Activated naive CD4-positive, alpha-beta T cell treated with anti-CD3 and anti-CD28 coated beads, Interleukin-2, amount 10 ng/mL, durations not matched to agents 7 days and 5 days (primary cell): ENCODE measurements at regions not wholly inside any gene's neighbourhood (a gene's known extent, or its start where the extent isn't known, plus 50 kb on each side); places are given as distances from the start of the nearest gene placed in this dataset.

ENCODE experiments used
- CTCF ChIA-PET: fragments of 350-600 bp; sonication (Branson Sonifier 250); formaldehyde crosslinking; loops from one replicate; lab custom pipeline; 2021; ENCODE audit warnings: antibody characterized with exemption; lab: Charles Lee
- DNase-seq: peaks from one replicate; pipeline ENCODE4 v3.0.0-alpha.2; 2020
- H3K27ac Mint-ChIP-seq: one replicate; pipeline ENCODE4 v1.8.0; 2021; ENCODE audit warnings: mild to moderate bottlenecking, moderate library complexity, mixed read lengths
- H3K27me3 Mint-ChIP-seq: one replicate; pipeline ENCODE4 v1.8.0; 2021; ENCODE audit warnings: mild to moderate bottlenecking, mixed read lengths
- H3K36me3 Mint-ChIP-seq: one replicate; pipeline ENCODE4 v1.8.0; 2021; ENCODE audit warnings: mixed read lengths
- H3K4me1 Mint-ChIP-seq: one replicate; pipeline ENCODE4 v1.8.0; 2021; ENCODE audit warnings: mixed read lengths
- H3K4me3 Mint-ChIP-seq: one replicate; pipeline ENCODE4 v1.8.0; 2021; ENCODE audit warnings: mild to moderate bottlenecking, moderate library complexity, mixed read lengths
- H3K9me3 Mint-ChIP-seq: one replicate; pipeline ENCODE4 v1.8.0; 2021; ENCODE audit warnings: mixed read lengths

DNA sequence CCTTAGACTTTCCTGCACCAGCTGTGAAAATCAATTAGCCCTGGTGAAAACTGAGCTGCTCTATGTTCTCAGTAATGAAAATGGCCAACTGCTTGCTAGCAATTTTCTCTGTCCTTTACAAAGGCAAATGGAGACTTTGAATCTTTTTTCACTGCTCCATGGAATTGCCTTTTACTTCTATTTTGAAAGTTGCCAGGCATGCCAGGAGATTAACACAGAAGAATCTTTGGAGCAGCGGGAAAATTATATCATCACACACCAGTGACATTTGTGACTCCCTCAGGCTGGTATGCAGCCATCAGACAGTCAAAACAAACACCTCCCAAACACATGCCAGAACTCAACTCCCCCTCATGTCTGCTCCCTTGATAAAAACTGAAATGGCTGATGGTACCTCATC lies 872.0 kb upstream of the FLRT2 start:
- no peaks in the 10 kb centered on the region for H3K4me1 Mint-ChIP-seq
- no peak for DNase-seq
- no peaks in the 10 kb centered on the region for H3K36me3 Mint-ChIP-seq
- no peaks in the 10 kb centered on the region for H3K27me3 Mint-ChIP-seq
- H3K4me3 Mint-ChIP-seq = no peak overlapping the region
- H3K27ac Mint-ChIP-seq = no peak overlapping the region
- CTCF ChIA-PET = no interaction called here
- peaks cover 18% of the 10 kb centered on the region for H3K9me3 Mint-ChIP-seq

DNA sequence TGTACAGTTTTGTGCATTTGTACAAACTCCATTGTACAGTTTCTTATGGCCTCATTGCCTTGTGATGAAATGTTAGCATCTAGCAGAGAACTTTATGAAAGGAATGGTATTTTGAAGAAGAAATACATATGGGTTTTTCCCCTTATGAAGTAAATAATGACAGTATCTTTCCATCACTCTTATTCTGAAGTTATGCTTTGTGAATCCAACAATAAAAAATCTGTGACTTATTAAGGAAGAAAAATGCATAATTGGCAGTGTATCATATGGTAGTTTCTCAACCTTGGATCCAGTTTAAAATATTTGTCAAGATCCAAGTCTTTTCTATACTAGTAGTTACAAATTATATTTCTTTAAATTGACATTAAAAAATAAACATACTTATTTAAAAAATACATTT lies 859.1 kb upstream of the FLRT2 start:
- Mint-ChIP-seq H3K36me3 (no peaks in the 10 kb centered on the region), H3K4me1 (no peaks in the 10 kb centered on the region), H3K27me3 (no peaks in the 10 kb centered on the region), H3K4me3 (no peak overlapping the region), H3K9me3 (peaks cover 9% of the 10 kb centered on the region), H3K27ac (no peak overlapping the region)
- DNase-seq = no peak
- CTCF ChIA-PET = no interaction called here

DNA sequence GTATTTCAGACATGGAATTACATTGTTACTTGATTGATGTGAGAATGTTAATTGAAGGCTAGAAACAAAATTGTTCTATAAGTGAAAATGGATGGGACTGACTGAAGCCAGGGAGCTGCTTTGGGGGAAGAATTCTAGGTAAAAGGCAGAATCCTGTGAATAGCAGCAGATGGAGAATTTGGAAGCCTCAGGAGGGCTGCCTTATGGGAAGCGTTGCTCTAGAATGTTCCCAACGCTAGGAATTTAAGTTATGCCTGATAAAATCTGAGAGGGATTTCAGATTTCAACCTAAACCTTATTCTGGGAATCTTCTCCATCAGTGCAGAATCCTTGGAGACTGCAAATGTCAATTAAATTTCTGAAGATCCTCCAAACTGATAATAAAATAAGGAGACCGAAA lies 858.2 kb upstream of the FLRT2 start:
- no peaks in the 10 kb centered on the region for H3K36me3 Mint-ChIP-seq
- CTCF ChIA-PET = no interaction called here
- no peaks in the 10 kb centered on the region for H3K27me3 Mint-ChIP-seq
- no peak overlapping the region for H3K27ac Mint-ChIP-seq
- H3K4me1 Mint-ChIP-seq = no peaks in the 10 kb centered on the region
- peaks cover 7% of the 10 kb centered on the region for H3K9me3 Mint-ChIP-seq
- DNase-seq = no peak
- no peak overlapping the region for H3K4me3 Mint-ChIP-seq

DNA sequence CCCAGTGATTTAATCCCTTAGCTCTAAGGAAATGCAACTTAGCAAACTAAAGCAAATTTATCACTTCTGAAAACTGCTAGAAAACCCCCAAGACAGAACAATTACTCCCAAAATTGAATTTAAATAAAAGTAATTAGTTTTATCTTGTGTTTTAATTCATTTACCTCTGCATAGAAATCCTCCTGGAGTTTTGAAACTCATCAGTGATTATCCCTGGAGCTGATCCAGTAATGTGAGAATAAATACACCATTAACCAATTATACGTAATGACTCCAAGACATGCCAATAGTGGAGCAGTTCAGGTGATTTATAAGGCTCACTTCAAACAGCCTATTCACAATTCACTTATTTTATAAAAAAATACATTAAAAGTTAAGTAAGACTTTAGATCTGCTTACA lies 855.3 kb upstream of the FLRT2 start:
- Mint-ChIP-seq H3K4me1 (no peaks in the 10 kb centered on the region), H3K27ac (no peak overlapping the region), H3K9me3 (peaks cover 4% of the 10 kb centered on the region), H3K36me3 (no peaks in the 10 kb centered on the region), H3K27me3 (no peaks in the 10 kb centered on the region), H3K4me3 (no peak overlapping the region)
- CTCF ChIA-PET = no interaction called here
- no peak for DNase-seq

DNA sequence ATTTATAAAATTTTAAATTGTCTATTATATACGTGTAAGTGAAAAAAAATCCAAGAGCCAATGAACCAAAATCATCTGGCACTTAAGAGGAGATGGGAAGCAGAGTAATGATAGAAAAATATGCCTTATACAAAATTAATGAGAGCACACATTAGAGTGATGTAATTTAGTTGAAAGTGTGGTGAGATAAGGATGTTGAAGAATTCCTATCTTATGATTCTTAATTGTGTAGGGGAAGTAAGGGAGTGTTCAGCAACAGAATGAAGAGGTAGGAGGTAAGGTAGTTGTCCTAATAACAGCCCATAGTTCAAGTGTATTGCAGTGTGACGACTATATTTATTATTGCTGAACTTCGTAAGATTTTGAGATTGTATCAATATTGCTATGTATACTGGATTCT lies 843.4 kb upstream of the FLRT2 start:
- Mint-ChIP-seq H3K4me1 (no peaks in the 10 kb centered on the region), H3K36me3 (no peaks in the 10 kb centered on the region), H3K27me3 (no peaks in the 10 kb centered on the region), H3K27ac (no peak overlapping the region), H3K9me3 (peaks cover 16% of the 10 kb centered on the region), H3K4me3 (no peak overlapping the region)
- DNase-seq = no peak
- CTCF ChIA-PET = no interaction called here

DNA sequence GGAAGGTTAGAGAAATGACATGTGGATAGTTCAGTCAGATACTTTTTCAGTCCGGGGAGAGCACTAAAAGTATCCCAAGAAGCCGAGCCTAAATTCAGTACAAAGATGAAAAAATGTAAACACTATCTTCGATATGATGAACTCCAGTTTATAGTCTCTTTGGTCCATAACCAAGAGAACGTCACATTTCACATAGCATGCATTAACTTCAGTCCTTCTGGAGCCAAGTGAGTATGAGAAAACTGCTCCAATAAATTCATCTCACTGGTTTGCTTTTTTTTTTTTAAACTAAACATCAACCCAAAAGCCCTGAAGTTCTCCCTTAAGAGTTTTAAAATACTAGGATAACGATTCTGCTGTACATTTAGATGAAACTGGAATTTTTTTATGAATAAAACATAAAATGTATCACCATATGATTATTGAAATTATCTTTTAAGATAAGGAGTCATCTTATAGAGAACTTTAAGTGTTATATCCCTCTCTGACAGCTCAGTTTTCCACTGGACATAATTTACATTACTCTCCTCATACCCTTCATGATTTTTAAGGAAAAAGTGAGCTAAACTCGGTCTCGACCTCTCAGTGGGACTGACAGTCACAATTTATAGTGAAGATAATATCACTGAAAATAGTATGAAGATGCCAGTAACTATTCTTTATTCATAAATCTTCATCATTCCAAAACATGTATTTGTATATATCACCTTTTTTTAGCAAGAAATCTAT lies 841.5 kb upstream of the FLRT2 start:
- no peaks in the 10 kb centered on the region for H3K27me3 Mint-ChIP-seq
- CTCF ChIA-PET = no interaction called here

DNA sequence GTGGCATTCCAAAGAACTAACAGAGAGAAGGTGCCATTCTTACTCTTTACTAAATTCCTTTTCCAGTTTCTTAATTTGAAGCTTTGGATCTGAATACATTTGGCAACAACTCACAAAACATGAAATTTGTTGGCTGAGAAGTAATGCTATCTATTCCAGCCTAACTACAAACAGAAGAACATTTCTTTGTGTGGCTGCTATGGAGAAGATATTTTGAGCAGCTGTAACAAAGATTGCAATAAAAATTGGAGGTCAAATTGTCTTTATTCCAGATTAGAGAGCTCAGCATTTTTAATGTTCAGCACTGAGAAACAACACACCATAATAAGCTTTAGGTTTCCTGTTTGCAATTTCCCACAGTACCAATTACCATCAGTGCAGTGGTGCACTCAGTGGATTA lies 835.8 kb upstream of the FLRT2 start:
- Mint-ChIP-seq H3K27me3 (no peaks in the 10 kb centered on the region), H3K36me3 (no peaks in the 10 kb centered on the region), H3K9me3 (peaks cover 9% of the 10 kb centered on the region), H3K4me3 (no peak overlapping the region), H3K4me1 (no peaks in the 10 kb centered on the region), H3K27ac (no peak overlapping the region)
- no peak for DNase-seq
- CTCF ChIA-PET = no interaction called here

More for the DNA sequence above, 841.5 kb upstream of the FLRT2 start:
- Mint-ChIP-seq H3K36me3 (no peaks in the 10 kb centered on the region), H3K9me3 (peaks cover 16% of the 10 kb centered on the region), H3K4me3 (no peak overlapping the region), H3K27ac (no peak overlapping the region), H3K4me1 (no peaks in the 10 kb centered on the region)
- no peak for DNase-seq

DNA sequence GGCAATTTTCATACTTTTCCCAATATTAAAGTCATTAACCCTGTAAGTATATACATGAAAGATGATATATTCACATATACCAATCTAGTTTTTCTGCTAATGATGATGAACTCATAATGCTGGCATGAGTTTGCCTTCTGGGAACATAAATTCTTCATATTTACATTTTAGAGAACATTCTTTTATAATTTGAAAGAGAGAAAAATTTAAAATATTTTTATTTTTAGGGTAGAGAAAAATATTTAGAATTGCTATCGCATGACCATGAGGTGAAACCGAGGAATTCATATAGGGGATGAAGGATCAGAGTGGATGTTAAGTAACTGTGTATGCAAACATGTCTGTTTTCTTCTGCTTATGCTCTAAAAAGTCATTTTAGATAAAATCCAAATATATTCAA lies 825.3 kb upstream of the FLRT2 start:
- peaks cover 1% of the 10 kb centered on the region for H3K9me3 Mint-ChIP-seq
- H3K4me3 Mint-ChIP-seq = no peak overlapping the region
- no peak for DNase-seq
- no peaks in the 10 kb centered on the region for H3K27me3 Mint-ChIP-seq
- no peaks in the 10 kb centered on the region for H3K36me3 Mint-ChIP-seq
- CTCF ChIA-PET = no interaction called here
- H3K27ac Mint-ChIP-seq = no peak overlapping the region
- H3K4me1 Mint-ChIP-seq = no peaks in the 10 kb centered on the region

DNA sequence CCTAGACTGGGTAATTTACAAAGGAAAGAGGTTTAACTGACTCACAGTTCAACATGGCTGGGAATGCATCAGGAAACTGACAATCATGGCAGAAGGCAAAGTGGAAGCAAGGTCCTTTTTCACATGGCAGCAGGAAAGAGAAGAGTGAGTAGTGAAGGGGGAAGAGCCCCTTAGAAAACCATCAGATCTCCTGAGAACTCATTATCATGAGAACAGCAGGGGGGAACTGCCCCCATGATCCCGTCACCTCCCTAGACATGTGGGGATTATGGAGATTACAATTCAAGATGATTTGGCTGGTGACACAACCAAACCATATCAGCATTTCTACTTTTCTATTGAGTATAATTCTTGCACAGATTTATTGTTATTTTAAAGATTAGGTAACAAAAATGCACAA lies 822.1 kb upstream of the FLRT2 start:
- Mint-ChIP-seq H3K27me3 (no peaks in the 10 kb centered on the region), H3K4me1 (no peaks in the 10 kb centered on the region), H3K36me3 (no peaks in the 10 kb centered on the region), H3K9me3 (peaks cover 8% of the 10 kb centered on the region), H3K4me3 (no peak overlapping the region), H3K27ac (no peak overlapping the region)
- CTCF ChIA-PET = no interaction called here
- DNase-seq = no peak

DNA sequence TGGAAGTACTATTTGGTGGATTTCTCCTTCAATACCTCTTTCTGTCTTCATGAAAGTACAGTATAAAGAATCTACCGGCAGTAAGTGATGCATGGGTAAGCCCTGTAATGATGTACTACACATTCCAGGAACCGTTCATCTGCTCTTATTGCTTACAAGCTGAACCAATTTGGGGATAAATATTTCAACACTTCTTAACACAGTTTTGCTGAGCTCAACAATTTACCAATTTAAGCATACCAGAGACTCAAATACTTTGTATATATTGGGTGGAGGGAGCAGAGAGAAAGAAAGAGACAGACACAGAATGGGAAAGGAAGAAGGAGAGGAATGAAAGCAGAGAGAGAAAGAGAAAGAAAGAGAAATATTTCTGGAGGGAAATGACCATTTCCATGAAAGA lies 821.1 kb upstream of the FLRT2 start:
- H3K36me3 Mint-ChIP-seq = no peaks in the 10 kb centered on the region
- H3K27me3 Mint-ChIP-seq = no peaks in the 10 kb centered on the region
- H3K4me1 Mint-ChIP-seq = no peaks in the 10 kb centered on the region
- DNase-seq = no peak
- H3K9me3 Mint-ChIP-seq = peaks cover 8% of the 10 kb centered on the region
- no peak overlapping the region for H3K27ac Mint-ChIP-seq
- H3K4me3 Mint-ChIP-seq = no peak overlapping the region
- CTCF ChIA-PET = no interaction called here

DNA sequence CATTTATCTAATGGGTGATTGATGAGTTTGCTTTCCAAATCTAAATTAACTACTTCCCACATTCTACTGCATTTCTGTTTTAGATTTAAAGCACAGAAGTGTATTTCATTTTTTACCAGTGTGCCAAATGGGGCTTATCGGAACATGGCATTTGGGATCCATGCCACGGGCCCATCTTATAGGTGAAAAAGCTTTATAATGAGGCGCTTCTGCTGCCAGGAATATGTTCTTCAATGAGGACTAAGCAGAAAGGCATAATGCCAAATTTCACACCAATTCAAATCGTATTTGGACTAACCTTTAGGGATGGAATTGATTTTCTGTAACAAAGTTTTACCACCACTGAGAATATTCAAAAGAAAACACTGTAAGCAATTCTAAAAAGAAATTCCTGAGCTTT lies 803.5 kb upstream of the FLRT2 start:
- no peak overlapping the region for H3K4me3 Mint-ChIP-seq
- no peak for DNase-seq
- peaks cover 13% of the 10 kb centered on the region for H3K9me3 Mint-ChIP-seq
- H3K36me3 Mint-ChIP-seq = no peaks in the 10 kb centered on the region
- CTCF ChIA-PET = no interaction called here
- no peaks in the 10 kb centered on the region for H3K27me3 Mint-ChIP-seq
- no peaks in the 10 kb centered on the region for H3K4me1 Mint-ChIP-seq
- H3K27ac Mint-ChIP-seq = no peak overlapping the region

DNA sequence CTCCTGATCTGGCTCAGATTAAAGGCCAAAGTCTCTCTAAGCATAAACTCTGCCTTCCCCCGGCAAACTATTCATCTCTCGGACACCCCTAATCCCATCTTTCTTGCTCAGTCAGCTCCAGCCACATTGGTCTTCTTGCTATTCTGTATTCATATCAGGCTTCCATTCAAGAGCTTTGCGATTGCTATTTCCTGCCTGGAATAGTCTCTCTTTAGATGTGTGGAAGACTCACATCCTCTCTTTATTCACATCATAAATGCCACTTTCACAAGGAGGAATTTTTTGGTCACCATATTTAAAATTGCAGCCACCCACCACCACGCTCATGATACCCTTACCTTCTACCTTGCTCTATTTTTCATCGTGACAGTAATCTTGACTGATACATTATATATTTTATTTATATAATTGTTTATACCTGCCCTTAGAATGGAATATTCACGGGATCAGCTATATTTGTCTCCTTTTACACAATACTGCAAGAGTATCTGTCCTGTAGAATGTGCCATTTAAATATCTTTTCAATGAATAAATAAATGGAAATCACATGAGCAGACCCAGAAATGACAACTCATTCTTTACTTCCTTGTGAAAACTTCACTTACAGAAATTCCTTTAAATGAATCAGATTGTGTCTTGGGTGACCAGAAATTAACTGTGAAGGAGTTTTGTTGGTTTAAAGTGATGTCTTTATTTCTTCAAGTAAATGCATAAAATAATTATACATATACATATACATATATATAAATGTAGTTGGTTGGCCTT lies 780.6 kb upstream of the FLRT2 start:
- no peak overlapping the region for H3K27ac Mint-ChIP-seq
- H3K4me3 Mint-ChIP-seq = no peak overlapping the region
- no peaks in the 10 kb centered on the region for H3K36me3 Mint-ChIP-seq
- DNase-seq = no peak
- no peaks in the 10 kb centered on the region for H3K27me3 Mint-ChIP-seq
- CTCF ChIA-PET = no interaction called here
- no peaks in the 10 kb centered on the region for H3K4me1 Mint-ChIP-seq
- peaks cover 3% of the 10 kb centered on the region for H3K9me3 Mint-ChIP-seq

DNA sequence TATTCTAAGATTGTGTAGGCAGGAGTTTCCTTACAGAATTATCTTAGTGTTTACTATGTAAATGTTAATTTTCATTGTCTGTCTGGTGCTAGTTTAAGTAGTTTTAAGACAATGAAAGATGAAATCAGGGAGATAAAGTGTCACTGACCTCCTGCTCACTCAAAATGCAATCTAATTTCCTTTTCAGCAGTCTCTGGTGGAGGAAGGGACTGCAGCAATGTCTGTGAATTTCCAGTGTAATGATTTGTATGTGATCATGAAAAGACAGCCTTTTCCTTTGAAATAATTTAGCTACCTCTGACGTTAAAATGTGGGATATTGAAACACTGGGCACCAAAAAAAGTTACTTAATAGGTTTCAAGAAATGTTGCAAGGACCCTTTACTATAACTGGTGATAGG lies 779.7 kb upstream of the FLRT2 start:
- Mint-ChIP-seq H3K4me1 (no peaks in the 10 kb centered on the region), H3K27ac (no peak overlapping the region), H3K9me3 (peaks cover 3% of the 10 kb centered on the region), H3K4me3 (no peak overlapping the region), H3K27me3 (no peaks in the 10 kb centered on the region), H3K36me3 (no peaks in the 10 kb centered on the region)
- no peak for DNase-seq
- CTCF ChIA-PET = no interaction called here

DNA sequence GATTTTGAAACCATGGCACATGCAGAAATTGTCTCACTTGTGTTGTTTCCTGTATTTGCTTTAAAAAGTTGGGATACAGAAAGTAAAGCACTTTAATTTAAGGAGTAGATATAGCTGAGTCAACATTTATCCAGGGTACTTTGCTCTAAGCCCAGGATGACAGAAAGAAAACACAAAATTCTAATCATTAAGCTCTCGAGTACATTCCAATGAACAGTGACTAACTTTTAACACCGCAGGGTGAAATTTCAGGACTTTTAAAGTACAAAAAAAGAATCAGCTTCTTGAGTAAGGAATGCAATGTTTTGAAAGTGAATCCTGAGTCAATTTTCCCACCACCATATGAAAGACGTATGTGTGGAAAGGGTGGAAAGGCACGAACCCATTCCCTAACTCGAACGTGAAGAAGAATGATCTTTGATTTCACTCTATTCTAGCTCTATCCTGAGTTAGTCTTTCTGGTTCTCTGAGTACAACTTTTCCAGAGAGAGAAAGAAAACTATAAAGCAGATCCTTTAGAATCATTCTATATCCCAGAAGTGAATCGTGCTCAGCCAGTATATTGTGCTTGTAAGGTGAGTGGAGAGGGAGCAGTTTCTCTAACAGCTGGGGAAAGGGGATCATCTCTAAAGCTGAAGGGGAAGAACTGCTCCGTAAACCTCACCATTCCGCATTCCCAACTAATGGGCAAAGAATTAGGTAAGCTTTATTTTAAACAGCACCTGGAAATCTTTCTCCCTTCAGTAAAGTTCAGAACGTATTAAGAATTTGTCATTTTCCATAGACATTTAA lies 779.0 kb upstream of the FLRT2 start:
- Mint-ChIP-seq H3K36me3 (no peaks in the 10 kb centered on the region), H3K9me3 (peaks cover 3% of the 10 kb centered on the region), H3K4me3 (no peak overlapping the region), H3K27me3 (no peaks in the 10 kb centered on the region), H3K4me1 (no peaks in the 10 kb centered on the region), H3K27ac (no peak overlapping the region)
- no peak for DNase-seq
- CTCF ChIA-PET = no interaction called here

DNA sequence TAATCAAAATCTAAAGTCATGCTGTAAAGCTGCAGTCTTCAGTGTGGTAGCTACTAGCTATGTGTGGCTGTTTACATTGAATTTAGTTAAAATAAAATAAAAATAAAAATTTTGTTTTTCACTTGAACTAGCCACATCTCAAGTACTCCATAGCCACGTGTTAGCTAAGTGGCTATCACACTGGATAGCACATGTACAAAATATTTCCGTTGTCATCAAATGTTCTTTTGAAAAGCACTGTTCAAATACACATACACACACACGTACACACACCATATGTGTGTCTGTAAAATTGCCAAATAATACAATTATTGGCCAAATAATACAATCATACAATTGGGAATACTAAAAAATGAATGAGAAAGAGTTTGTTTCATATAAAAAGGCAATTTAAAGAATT lies 778.2 kb upstream of the FLRT2 start:
- Mint-ChIP-seq H3K27me3 (no peaks in the 10 kb centered on the region), H3K9me3 (peaks cover 3% of the 10 kb centered on the region), H3K4me1 (no peaks in the 10 kb centered on the region), H3K36me3 (no peaks in the 10 kb centered on the region), H3K4me3 (no peak overlapping the region), H3K27ac (no peak overlapping the region)
- CTCF ChIA-PET = no interaction called here
- DNase-seq = no peak
